Suprapubic skin (tissue), 3 donors: ENCODE measurements at regions not wholly inside any gene's neighbourhood (a gene's known extent, or its start where the extent isn't known, plus 50 kb on each side); places are given as distances from the start of the nearest gene placed in this dataset.

ENCODE experiments used
- CTCF ChIP-seq, 2 donors: fragments of 200-600 bp in 1 of 2; fragments of 450-650 bp in 1 of 2; sonication (generic) in 1 of 2; IDR thresholded peaks; one replicate each; pipeline ENCODE4 v1.5.1; 2016 to 2019; ENCODE audit warnings: antibody characterized with exemption in 2 of 2, mild to moderate bottlenecking in 1 of 2, moderate library complexity in 1 of 2
- POLR2A ChIP-seq, 2 donors: fragments of 450-650 bp; IDR thresholded peaks; one replicate each; pipeline ENCODE4 v1.6.1; 2017; ENCODE audit warnings: antibody characterized with exemption in 2 of 2, mild to moderate bottlenecking in 2 of 2, moderate library complexity in 2 of 2

- no peak for TF ChIP-seq CTCF (IDR thresholded peaks at IDR 0.05)
- no peak for TF ChIP-seq POLR2A (IDR thresholded peaks at IDR 0.05)
These were observed 302.3 kb upstream of the EPHA4 start for GRCh38 chr2:221874444-221874843.
